ENCODE measurements at regions not wholly inside any gene's neighbourhood (a gene's known extent, or its start where the extent isn't known, plus 50 kb on each side); places are given as distances from the start of the nearest gene placed in this dataset.

- TF ChIP-seq POLR2AphosphoS5 (IDR thresholded peaks at IDR 0.05) = no peak
- no peak for TF ChIP-seq POLR2A (IDR thresholded peaks at IDR 0.05)
Observed at GRCh38 chr2:83956991-83957390, 502.1 kb downstream of the SUCLG1 start.
